Fibroblast of skin of left biceps (primary cell): ENCODE measurements at regions not wholly inside any gene's neighbourhood (a gene's known extent, or its start where the extent isn't known, plus 50 kb on each side); places are given as distances from the start of the nearest gene placed in this dataset.
"Not testable (repeated sequence)": the region's sequence is repeated elsewhere in the genome, so short reads cannot be mapped to it uniquely, and the experiment has no call there.

Experiments used
- DNase-seq, 2 experiments: peaks; one replicate each; pipeline ENCODE4 v3.0.0-alpha.2; 2013; ENCODE audit warnings: low read depth in 2 of 2

DNA sequence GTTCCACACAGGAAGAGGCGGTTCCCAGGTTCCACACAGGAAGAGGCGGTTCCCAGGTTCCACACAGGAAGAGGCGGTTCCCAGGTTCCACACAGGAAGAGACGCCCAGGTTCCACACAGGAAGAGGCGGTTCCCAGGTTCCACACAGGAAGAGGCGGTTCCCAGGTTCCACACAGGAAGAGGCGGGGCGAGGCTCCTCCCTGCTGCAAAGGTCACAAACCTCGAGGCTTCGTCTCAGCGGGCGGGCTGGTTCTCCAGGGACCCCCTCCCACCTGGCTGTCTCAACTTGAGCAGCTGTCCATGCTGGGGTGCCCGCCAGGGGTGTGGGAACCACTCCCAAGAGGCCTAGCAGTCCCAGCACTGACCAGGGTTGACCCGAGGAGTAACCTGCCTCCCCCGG, 94.3 kb upstream of the RUFY1 start:
- not testable (repeated sequence) for DNase-seq

DNA sequence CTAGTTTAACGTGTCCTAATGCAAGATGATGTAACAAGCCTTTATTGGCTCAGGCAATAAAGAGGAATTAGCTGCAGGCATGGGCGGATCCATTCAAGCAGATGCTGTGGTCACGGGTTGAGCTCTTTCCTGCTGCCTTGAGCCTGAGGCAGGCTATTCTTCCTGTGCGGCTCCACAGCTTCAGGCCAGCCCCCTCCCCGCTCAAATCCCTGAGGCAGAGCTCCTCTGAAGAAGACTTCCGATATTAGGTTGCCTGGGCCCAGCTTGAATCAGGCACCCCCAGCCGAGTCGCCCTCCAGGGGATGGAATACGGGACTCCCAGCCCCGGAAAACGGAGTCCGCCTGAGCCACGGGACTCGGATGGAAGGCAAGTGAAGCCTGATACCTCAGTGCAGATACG, 95.0 kb upstream of the RUFY1 start:
- no peak for DNase-seq

DNA sequence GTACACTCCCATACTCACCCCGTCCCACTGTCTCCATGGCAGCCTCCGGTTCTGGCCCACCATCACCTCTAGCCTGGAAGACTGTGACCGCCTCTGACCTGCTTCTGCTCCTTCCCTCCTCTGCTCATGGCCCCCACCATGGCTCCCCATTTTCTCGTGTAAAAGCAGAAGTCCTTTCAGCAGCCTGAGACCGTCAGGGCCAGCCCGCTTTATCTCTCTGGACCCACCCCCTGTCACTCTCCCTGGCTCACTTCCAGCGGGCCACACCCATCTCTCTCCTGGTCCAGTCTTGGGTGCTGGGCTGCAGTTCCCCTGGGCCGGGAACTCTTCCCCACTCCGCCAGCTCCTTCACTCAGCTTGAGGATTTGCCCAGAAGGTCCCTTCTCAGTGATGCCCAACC, 96.0 kb upstream of the RUFY1 start:
- DNase-seq = no peak

DNA sequence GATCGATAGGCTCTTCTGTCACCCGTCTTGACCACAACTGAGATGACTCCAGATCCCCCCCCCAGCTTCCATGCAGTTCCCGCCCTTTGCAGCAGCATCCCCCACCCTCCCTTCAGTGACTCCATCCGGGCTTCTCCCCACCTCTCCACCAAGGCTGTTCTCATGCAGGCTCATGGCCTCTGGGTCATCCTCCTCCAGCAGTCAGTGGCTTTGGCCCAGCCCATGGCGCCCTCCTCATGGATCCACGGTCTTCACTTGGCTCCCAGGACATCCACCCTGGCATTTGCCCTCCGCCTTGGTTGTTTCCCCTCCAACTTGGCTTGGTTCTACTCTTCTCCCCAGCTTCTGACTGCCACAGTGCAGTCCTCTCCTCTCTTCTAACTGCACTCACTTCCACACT, 96.7 kb upstream of the RUFY1 start:
- no peak for DNase-seq

DNA sequence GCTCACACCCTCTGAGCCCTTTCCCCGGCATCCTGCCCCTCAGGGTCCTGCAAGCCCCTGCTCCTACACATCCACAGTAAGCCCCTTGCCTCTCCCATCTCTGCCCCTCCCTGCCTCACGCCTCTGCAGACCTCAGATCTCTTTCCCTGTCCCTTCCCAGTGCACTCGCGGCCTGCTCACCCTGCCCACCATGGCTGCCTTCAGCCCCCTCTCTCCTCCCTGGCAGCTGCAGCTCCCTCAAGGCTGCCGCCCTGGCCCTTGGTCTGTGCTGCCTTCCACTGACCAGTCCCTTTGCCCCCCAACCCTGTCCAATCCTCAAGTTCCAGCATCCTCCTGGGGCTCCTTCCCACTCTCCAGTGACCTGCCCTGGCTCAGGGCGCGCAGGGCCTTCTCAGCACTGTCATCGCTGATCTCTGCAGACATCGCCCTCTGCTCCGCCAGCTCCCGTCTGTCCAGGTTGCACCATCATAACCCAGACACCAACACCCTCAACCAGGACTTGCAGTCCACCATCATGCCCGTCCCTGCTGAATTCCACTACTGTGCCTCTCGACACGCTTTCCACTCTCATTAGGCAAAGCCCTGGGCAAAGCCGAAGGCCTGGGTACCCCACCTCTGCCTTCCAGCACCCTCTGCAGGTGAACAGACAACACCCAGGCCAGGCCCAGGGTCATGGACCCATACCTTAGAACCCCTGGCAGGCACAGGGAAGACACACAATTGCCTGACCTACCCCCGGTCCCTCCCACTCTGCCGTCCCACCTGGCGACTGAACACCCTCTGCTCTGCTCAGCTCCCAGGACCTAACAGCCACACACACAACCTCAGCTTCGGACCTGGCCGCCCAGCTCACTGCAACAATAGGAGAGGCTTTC, 97.8 kb upstream of the RUFY1 start:
- no peak for DNase-seq

DNA sequence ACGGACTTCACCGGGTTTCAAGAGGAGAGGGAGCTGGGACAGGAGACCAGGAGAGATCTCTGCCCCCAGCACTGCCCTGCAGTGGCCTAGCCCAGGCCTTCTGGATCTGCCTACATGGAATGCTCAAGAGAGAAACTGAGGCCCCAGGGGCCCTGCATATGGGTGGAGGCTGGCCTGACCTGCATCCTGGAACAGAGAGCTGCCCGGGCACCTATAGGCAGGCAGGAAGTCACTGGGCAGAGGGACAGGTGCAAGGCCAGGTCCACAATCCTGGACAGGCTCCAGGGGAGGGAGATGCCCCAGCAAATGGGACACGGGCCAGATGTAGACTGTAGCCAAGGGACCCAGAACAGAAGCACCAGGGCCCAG, 98.5 kb upstream of the RUFY1 start:
- no peak for DNase-seq

DNA sequence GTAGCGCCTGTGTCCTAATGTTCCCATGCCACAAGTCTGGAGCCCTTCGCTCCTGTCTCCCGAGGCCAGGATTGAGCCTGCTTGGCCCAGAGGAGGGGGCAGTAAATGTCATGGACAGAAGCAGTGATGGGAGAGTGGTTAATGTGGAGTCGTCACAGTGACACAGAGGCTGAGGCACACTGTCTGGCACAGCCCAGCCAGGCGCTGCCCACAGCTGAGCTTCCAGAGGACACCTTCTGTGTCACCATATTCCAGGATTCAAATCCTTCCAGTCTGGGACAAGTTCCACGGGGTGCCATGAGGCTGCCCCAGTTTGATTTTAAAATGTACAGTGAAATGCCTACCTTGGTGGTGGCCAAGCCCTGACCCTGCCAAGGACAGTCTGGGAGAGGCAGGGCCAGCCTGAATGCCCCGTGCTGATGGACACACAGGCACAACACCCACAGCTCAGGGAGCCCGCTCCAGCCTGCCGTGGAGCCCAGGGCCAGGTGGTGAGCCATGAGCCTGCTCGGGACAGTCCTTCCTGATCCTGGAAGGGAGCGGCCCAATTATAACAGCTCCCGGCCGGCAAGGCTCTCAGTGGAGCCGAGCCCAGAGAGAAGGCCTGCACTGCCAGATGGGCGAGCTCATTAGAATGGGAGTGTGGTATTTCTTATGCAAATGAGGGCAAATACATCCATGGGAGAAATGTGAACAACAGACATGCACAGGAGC, 99.1 kb upstream of the RUFY1 start:
- DNase-seq = no peak

DNA sequence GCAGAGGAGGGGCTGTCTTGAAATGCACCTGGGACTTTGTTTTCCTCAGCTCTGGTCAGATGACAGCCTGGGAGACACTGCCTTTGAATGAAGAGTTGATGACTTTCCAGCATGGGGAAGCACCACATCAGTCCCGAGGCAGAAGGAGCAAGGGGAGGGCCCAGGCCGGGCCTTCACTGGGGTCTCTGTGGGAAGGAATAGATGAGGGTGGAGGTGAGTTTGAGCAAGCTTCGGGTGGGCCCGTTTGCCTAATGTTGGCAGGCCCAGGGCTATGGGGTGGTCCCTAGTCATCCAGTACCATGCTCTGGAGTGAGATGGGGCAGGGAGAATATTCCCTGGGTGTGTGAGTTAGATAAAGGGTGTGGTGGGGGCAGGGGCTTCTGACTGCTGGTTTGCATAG, 100.4 kb upstream of the RUFY1 start:
- DNase-seq = not testable (repeated sequence)

DNA sequence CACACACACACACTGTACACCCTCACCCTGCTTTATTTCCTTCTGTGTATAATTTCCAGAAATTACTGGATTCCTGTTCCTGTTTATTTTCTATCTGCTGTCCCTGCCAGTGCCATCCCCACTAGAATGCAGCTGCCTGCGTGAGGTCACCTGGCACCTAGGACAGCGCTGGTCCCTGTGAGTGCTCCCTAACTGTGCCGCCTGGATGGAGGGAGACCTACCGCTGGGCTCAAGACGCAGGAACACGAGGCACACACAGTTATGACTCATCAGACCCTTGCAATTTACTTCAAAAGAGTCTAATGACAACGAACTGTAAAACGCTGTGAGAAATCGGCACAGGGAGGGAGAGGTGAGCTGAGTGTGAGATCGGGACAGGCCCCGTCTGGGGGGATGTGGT, 102.1 kb upstream of the RUFY1 start:
- not testable (repeated sequence) for DNase-seq

DNA sequence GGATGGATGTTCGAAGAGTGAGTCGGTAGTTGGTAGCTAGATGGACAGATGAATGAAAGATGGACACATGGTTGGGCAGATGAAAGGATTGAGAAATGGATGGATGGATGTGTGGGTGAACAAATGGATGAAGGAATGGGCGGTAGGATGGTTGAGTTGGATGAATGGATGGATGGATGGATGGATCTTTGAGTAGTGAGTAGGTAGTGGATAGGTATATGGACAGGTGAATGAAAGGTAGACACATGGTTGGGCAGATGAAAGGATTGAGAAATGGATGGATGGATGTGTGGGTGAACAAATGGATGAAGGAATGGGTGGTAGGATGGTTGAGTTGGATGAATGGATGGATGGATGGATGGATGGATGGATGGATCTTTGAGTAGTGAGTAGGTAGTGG, 97.0 kb upstream of the ADAMTS2 start:
- DNase-seq = not testable (repeated sequence)

DNA sequence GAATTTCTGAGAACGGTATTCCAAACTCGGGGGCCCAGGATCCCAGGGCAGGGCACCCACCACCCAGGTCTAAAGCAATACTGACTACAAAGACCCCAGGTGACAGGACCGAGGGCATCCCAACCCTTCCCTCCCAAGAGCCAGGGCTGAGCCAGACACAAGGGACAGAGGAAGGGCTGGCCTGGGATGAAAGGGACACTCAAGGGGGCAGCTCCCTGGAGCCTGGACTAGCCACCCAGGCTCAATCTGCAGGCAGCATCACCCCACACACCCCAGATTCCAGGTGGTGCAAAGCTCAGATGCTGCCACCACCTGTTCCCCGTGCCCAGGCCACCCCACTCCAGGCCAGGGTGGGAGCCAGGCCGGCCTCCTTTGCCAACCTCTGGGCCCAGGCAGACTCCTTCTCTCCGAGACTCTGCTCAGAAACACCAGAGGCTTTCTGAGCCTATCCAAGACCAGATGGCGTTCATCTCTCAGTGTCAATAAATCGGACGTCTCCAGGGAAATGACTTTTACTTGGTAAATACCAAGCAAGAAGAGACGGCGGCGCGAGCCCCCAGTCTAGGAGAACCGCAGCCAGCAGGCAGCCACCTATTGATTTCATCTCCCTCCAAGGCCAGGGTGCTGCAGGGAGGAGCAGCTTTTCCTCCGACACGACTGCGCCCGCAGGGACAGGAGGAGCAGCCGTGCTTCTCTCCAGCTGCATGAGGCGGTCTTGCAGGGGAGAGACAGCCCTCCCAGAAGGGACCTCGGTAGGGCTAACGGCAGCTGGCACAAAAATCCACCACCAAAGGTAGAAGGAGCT, 94.1 kb upstream of the ADAMTS2 start:
- DNase-seq = no peak

DNA sequence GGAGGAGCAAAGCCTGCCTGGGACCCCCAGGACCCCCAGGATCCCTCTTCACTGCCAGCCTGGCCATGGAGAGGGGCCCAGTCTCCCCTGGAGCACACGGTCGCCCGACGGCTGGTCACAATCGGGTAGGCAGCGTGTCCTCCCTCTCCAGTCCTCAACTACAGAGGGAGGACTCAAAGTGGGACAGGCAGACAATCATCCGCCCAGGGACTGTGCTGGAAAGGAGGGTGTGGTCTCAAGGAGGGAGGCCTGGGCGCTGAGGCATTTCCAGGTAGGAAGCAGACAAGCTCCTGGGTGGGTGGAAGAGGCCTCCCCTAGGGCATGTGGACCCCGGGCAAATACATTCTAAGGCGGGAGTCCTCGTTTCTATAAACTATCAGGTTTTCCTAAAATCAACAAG, 93.2 kb upstream of the ADAMTS2 start:
- DNase-seq = no peak

DNA sequence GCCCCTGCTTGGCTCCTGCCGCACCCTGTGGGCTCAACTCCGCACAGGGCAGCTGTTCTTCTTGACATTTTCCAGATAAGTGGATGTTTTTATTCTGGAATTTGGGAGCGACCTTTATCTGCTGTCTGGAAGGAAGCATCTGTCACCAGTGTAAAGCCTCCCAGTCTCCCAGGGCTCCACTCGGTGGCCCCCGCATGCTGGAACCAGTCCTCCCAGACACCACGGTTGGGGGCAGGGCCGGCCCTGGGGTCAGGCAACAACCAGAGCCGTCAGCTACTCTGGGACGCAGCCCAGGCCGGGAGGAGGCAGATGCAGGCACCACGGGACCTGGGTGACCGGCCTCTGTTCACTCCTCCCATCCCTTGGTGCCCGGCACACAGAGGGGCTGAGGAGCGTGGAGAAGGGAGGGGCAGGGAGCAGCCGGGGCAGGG, 92.8 kb upstream of the ADAMTS2 start:
- no peak for DNase-seq

DNA sequence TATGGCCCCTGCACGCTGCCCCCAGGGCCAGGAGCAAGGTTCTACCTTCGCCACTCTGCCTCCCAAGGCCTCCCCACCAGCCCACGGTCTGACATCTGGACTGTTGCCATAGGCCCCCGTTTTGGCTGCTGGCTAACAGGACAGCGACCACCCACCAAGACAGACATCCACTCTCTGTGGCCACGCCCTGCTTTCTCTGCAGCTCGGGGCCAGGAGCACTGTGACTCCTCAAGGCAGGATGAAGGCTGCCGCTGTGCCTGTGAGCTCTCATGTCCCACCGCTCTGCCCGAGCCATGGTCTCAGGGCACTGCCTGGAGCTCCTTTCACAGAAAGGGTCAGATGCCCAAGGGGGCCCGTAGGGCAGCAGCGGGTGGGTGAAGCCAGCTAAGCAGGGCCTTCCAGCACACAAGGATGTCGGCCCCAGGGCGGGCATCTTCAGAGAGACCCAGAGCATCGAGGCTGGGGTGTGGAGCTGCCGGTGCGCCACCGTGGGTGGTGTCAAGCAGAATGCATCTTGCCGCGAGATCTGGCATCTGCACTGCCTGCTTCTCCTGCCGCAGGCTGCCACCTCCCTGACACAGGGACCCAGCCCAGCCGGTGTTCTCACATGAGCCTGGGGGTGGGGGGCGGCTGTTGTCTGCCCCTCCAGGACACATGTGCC, 92.2 kb upstream of the ADAMTS2 start:
- DNase-seq = no peak

DNA sequence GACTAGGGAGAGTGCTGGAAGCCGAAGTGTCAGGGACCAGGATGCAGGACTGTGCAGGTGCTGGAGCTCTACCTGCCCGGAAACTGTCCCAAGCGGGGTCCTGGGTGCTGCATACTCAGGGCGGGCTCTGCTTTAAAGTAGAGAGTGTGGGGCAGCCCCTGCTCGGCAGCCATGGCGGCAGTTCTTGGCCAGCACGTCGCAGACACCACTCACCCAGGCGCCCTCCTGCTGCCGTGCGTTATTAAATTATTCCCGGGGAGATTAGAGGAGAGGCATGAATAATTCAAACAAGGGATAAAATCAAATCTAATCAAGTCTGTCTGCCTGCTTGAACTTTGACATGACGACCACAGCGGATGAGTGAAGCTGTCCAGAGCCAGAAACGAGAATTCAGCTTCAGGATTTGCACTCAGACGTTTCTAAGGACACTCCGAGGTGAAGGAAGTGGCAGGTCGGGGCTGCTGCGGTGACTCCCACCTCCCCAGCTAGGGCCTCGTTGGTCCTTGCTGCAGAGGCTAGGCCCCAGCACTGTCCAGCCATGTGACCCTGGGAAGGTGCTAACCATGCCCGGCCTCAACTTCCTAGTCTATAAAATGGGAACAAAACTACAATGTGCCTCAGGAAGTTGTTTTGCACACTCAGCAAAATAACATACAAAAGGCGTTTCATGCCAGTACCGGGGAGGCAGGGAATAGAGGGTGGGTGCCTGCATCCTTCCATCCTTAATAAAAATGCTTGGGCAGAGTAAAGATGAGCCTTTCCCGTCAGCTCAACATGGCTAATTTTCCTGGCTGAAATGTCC, 91.3 kb upstream of the ADAMTS2 start:
- DNase-seq = no peak

DNA sequence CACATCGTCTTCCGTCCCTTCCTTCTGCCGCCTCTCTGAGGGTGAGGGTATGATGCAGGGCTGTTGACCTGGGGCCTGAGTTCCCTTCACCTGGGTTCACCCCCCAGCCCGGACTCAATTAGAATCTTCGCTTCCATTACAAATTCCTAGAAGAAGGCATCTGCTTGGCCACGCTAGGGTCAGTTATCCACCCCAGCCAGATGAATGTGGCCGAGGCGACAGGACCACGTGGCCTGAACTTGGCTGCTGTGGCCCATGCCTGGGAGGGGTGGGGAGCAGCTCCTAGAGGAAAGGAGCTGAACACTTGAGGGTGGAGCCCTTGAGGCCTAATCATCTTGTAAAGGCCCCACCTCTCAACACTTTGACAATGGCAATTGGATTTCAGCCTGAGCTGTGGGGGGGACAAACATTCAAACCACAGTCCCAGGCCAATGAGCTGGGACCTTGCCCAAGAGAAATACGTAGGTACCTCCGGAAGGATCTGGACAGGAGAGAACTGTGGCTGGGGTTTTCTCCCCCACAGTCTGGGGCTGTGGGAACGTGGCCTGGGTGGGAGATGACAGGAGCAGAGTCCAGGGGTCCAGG, 90.6 kb upstream of the ADAMTS2 start:
- no peak for DNase-seq

DNA sequence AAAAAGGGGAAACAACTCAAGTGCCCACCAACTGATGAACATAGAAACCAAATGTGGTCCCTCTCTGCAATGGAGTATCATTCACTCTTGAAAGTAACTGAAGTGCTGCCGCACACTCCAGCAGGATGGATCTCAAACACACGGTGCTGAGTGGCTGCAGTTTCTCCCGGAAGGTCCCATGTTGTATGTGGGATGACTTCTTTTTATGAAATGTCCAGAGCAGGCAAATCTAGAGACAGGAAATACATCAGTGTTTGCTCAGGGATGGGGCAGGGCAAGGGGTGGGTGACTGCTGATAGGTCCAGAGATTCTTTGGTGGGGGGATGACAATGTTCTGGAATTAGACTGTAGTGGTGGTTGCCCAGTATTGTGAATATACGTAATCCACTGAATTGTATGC, 89.9 kb upstream of the ADAMTS2 start:
- no peak for DNase-seq

DNA sequence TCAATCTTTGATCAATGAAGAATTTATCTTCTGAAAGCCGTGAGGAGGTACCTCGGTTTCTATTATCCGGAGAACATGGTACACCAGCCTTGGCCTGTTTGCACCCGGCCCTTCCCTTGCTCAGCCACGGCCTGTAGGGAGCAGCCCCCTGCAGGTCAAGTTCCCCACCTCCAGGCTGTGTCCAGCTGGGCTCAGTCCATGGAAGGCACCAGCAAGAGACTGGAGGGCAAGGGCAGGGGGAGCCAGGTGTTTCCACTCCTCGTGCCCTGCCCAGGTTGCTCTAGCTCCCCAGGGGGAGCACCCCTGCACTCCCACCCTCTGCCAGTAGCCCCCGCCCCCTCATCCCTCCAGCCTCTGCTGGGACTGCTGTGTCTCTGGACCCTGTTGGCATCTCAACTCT, 87.3 kb upstream of the ADAMTS2 start:
- DNase-seq = no peak

DNA sequence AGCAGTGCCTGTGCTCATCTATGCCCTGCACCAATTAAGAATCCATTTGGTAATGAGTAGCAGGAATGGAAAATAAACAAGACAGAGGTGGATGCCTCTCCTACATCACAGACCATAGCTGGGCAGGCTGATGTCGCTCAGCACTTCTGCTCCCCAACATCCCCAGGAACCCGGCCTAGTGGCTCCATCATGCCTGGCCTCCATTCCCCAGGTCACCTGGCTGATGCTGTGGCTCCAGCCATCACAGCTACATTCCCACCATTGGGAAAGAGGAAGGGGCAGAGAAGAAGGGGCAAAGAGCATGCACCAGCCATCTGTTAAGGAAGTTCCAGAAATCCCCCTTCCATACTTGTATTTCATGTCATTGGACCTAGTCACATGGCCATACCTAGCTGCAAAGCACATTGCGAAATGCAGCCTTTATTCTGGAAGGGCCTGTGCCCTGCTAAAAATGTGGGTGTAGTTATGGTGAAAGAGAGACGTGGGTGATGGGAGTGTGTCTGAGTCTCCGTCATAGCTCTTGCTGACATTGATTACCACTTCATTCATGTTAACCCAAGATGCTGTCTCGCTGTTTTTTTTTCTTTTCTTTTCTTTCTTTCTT, 86.1 kb upstream of the ADAMTS2 start:
- no peak for DNase-seq
